ENCODE measurements at regions not wholly inside any gene's neighbourhood (a gene's known extent, or its start where the extent isn't known, plus 50 kb on each side); places are given as distances from the start of the nearest gene placed in this dataset.
"Not testable (repeated sequence)": the region's sequence is repeated elsewhere in the genome, so short reads cannot be mapped to it uniquely, and the experiment has no call there.

DNA sequence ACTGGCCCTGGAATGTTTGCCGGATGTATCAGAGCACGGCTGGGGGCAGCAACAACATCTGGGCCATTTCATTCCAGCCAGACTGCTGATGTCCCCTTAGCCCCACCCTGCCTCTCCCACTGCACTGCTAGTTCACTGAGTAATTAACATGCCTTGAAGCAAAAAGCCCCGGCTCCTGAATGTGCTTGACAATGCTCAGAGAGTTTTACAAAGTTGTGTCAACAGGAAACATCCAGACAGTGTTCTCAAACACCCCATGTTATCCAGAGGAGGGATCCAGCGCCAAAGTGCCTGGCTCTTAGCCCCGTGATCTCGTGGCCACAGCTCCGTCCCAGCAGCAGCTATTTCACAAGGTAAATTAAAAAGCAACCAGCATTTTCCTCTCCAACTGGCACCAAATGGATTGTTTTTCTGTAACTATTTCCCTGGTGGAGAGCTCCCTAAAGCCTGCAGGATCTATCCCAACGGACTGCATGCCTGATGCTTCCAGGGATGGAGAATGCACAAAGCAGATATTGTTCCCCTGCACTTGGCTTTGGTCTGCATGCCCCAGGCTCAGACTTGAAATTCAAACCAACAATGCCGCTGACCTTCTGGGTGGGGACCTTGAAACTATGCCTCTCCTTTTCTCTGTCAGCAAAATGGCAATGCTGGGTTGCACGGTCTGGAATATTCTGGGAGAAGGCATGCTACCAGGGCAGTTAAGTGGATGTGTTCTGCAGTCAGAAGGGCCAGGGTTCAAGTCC, 115.6 kb upstream of the CDH5 start:
- intact Hi-C loops (cut with DNase I) = no loop called here
- no peak overlapping the region for H3K4me3 ChIP-seq

GRCh38 chr16:66247516-66248481, 118.7 kb upstream of the CDH5 start:
- DNase-seq (ENCODE audit: extremely low spot score in 2 of 2) = no peak
- H3K4me1 ChIP-seq = peaks cover 21% of the 10 kb centered on the region
- intact Hi-C loops (cut with DNase I) = no loop called here

More for the DNA sequence above, 115.6 kb upstream of the CDH5 start:
- no peaks in the 10 kb centered on the region for H3K27me3 ChIP-seq
- H3K9me3 ChIP-seq = no peaks in the 10 kb centered on the region
- DNase-seq (ENCODE audit: extremely low spot score in 2 of 2) = no peak
- peak overlapping the region; percentile 16 for H3K27ac ChIP-seq
- peaks cover 21% of the 10 kb centered on the region for H3K4me1 ChIP-seq
- TF ChIP-seq POLR2A (IDR thresholded peaks at IDR 0.05) (no peak), POLR2AphosphoS5 (IDR thresholded peaks at IDR 0.05; ENCODE audit: insufficient read depth in 1 of 2, low read depth in 1 of 2) (peak; percentile 50 to 60)
- H3K36me3 ChIP-seq = no peaks in the 10 kb centered on the region

GRCh38 chr16:66245868-66246267, 120.6 kb upstream of the CDH5 start:
- Histone ChIP-seq H3K4me3 (no peak overlapping the region), H3K9me3 (no peaks in the 10 kb centered on the region), H3K27ac (no peak overlapping the region), H3K36me3 (no peaks in the 10 kb centered on the region), H3K4me1 (peaks cover 9% of the 10 kb centered on the region), H3K27me3 (no peaks in the 10 kb centered on the region)
- intact Hi-C loops (cut with DNase I) = no loop called here
- no peak for DNase-seq (ENCODE audit: extremely low spot score in 2 of 2)
- TF ChIP-seq POLR2AphosphoS5 (IDR thresholded peaks at IDR 0.05; ENCODE audit: insufficient read depth in 1 of 2, low read depth in 1 of 2) = no peak
- TF ChIP-seq POLR2A (IDR thresholded peaks at IDR 0.05) = no peak
- TF ChIP-seq, protein P1, sequence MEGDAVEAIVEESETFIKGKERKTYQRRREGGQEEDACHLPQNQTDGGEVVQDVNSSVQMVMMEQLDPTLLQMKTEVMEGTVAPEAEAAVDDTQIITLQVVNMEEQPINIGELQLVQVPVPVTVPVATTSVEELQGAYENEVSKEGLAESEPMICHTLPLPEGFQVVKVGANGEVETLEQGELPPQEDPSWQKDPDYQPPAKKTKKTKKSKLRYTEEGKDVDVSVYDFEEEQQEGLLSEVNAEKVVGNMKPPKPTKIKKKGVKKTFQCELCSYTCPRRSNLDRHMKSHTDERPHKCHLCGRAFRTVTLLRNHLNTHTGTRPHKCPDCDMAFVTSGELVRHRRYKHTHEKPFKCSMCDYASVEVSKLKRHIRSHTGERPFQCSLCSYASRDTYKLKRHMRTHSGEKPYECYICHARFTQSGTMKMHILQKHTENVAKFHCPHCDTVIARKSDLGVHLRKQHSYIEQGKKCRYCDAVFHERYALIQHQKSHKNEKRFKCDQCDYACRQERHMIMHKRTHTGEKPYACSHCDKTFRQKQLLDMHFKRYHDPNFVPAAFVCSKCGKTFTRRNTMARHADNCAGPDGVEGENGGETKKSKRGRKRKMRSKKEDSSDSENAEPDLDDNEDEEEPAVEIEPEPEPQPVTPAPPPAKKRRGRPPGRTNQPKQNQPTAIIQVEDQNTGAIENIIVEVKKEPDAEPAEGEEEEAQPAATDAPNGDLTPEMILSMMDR (IDR thresholded peaks at IDR 0.05) = no peak

More at GRCh38 chr16:66247516-66248481, 118.7 kb upstream of the CDH5 start:
- Histone ChIP-seq H3K27ac (peak overlapping the region; percentile 49), H3K36me3 (no peaks in the 10 kb centered on the region), H3K27me3 (no peaks in the 10 kb centered on the region), H3K9me3 (no peaks in the 10 kb centered on the region), H3K4me3 (no peak overlapping the region)
- TF ChIP-seq POLR2A (IDR thresholded peaks at IDR 0.05) (no peak), POLR2AphosphoS5 (IDR thresholded peaks at IDR 0.05; ENCODE audit: insufficient read depth in 1 of 2, low read depth in 1 of 2) (peak; percentile 68 to 83)
- TF ChIP-seq, protein P1 (IDR thresholded peaks at IDR 0.05) = peak in 1 of 3 experiments; percentile 6

DNA sequence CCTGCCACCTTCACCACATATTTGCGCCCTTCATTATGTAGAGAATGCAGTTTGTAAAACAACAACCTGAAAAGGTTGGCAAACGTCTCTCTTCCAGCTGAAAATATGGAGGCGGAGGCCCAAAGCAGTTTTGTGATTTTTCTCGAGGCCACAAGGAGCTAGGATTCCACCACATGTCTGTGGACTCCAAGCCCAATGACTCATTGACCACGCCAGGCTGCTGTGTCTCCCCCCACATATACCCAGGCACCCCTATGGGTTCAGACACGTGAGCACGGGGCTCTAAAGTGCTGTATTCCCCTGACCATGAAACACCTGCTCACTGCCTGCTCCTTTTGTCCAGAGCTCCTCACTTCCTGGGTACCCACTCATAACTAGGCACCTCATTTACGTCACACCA, 121.4 kb upstream of the CDH5 start:
- peaks cover under 1% of the 10 kb centered on the region for H3K4me1 ChIP-seq
- no peaks in the 10 kb centered on the region for H3K36me3 ChIP-seq
- no peaks in the 10 kb centered on the region for H3K9me3 ChIP-seq
- H3K4me3 ChIP-seq = no peak overlapping the region
- intact Hi-C loops (cut with DNase I) = no loop called here
- TF ChIP-seq, protein P1 (IDR thresholded peaks at IDR 0.05) = no peak
- TF ChIP-seq POLR2A (IDR thresholded peaks at IDR 0.05) (no peak), POLR2AphosphoS5 (IDR thresholded peaks at IDR 0.05; ENCODE audit: insufficient read depth in 1 of 2, low read depth in 1 of 2) (no peak)
- H3K27me3 ChIP-seq = no peaks in the 10 kb centered on the region
- no peak for DNase-seq (ENCODE audit: extremely low spot score in 2 of 2)
- no peak overlapping the region for H3K27ac ChIP-seq

DNA sequence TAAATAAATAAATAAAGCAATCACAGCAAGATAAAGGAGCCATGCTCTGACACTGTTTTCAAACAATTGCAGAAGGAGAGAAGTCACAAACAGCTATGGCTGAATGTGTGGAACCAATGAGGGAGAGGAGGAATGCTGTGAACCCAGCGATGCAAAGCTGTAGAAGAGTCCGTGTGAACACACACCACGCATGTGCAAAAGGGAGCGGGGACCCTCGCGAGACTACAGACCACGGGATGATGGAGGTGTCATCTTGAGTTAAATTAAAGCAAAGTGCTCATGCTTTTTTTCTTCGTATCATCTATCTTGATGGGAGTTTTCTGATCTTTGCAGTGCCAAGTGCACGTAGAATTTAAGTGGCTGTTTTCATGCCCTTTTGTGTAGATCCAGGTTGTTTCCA, 123.8 kb upstream of the CDH5 start:
- Histone ChIP-seq H3K4me1 (no peaks in the 10 kb centered on the region), H3K36me3 (no peaks in the 10 kb centered on the region), H3K27me3 (no peaks in the 10 kb centered on the region), H3K27ac (no peak overlapping the region), H3K9me3 (no peaks in the 10 kb centered on the region), H3K4me3 (no peak overlapping the region)
- no peak for DNase-seq (ENCODE audit: extremely low spot score in 2 of 2)
- no peak for TF ChIP-seq POLR2AphosphoS5 (IDR thresholded peaks at IDR 0.05; ENCODE audit: insufficient read depth in 1 of 2, low read depth in 1 of 2)
- TF ChIP-seq, protein P1 (IDR thresholded peaks at IDR 0.05) = no peak
- TF ChIP-seq POLR2A (IDR thresholded peaks at IDR 0.05) = no peak
- intact Hi-C loops (cut with DNase I) = no loop called here

DNA sequence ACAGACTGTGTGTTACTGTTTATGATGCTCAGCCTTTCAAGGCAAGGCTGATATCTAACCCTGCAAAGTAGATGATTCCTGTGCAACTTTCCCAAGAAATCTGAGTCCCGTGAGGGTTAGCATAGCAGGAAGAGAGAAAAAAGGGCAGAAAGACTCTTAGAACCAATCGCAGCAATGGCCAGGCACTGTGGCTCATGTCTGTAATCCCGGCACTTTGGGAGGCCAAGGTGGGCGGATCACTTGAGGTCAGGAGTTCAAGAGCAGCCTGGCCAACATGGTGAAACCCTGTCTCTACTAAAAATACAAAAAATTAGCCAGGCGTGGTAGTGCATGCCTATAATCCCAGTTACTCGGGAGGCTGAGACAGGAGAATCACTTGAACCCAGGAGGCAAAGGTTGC, 124.3 kb upstream of the CDH5 start:
- H3K27ac ChIP-seq; H3K27me3 ChIP-seq; H3K36me3 ChIP-seq; intact Hi-C loops (cut with DNase I); H3K4me1 ChIP-seq; H3K4me3 ChIP-seq; DNase-seq (ENCODE audit: extremely low spot score in 2 of 2); H3K9me3 ChIP-seq: not testable (repeated sequence)
